Thyroid gland (tissue), 4 donors: ENCODE measurements at regions not wholly inside any gene's neighbourhood (a gene's known extent, or its start where the extent isn't known, plus 50 kb on each side); places are given as distances from the start of the nearest gene placed in this dataset.

Experiments used
- DNase-seq, 2 donors: peaks; one replicate each; pipeline ENCODE4 v3.0.0-alpha.2; 2019
- H3K27ac ChIP-seq, 3 donors: fragments of 200-600 bp; sonication (generic); 1 replicate in 2 of 3; 2 replicates in 1 of 3; pipeline ENCODE4 v1.5.1; 2016 to 2019; ENCODE audit warnings: mild to moderate bottlenecking in 1 of 3, moderate library complexity in 1 of 3
- H3K27me3 ChIP-seq: fragments of 200-600 bp; sonication (generic); one replicate; pipeline ENCODE4 v1.5.1; 2019
- H3K36me3 ChIP-seq, 2 donors: fragments of 200-600 bp; sonication (generic); one replicate each; pipeline ENCODE4 v1.5.1; 2016 to 2019
- H3K4me1 ChIP-seq, 2 donors: fragments of 200-600 bp; sonication (generic); one replicate each; pipeline ENCODE4 v1.5.1; 2017 to 2019
- H3K4me3 ChIP-seq, 3 donors: fragments of 200-600 bp; sonication (generic); replicated peaks in 1 of 3; 1 replicate in 2 of 3; 2 replicates in 1 of 3; pipeline ENCODE4 v1.5.1; 2016; ENCODE audit warnings: mild to moderate bottlenecking in 1 of 3
- H3K9me3 ChIP-seq: fragments of 200-600 bp; sonication (generic); one replicate; pipeline ENCODE4 v1.5.1; 2017
- POLR2A ChIP-seq, 2 donors: fragments of 450-650 bp; IDR thresholded peaks; one replicate each; pipeline ENCODE4 v1.6.1; 2017; ENCODE audit warnings: antibody characterized with exemption in 2 of 2, mild to moderate bottlenecking in 2 of 2, moderate library complexity in 1 of 2
- WGBS, 2 donors: methylation state at CpG; one replicate each; pipeline ENCODE4 v1.1.5; 2017; 5-methylcytosine and 5-hydroxymethylcytosine counted together
- intact Hi-C: fragments of 100-400 bp; cut with DNase I; formaldehyde crosslinking; loops from one replicate; pipeline ENCODE4 v1.15.1; 2023
- TF ChIP-seq, protein P1 (sequence below), 6 experiments: fragments of 200-600 bp in 3 of 6; fragments of 450-650 bp in 3 of 6; sonication (generic) in 3 of 6; IDR thresholded peaks; one replicate each; pipeline ENCODE4 v1.5.1; 2016 to 2019; ENCODE audit warnings: antibody characterized with exemption in 6 of 6, mild to moderate bottlenecking in 2 of 6, inconsistent platforms in 1 of 6, moderate library complexity in 1 of 6

DNA sequence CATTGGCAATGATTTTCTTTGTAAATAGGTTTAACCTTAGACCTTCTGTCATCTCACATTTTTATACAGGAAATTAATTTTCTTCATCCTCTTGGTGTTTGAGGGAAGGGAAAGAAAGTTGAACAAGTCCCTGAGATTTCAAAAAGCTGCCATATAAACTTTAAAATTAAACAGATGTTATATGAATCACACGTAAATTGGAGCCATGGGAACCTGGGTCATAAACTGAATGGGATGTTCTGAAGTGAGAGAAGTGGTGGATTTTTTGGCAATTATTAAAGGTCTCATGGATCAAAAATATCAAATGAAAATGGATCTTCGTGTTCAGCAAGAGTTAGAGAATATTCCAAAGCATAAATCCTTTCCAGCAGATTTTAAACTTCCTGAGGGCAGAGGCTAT is 242.2 kb downstream of the DMRT2 start:
- no peak for DNase-seq
- H3K4me3 ChIP-seq: no peak overlapping the region
- no peaks in the 10 kb centered on the region for H3K4me1 ChIP-seq
- H3K27ac ChIP-seq: no peak overlapping the region
- intact Hi-C loops: no loop called here
- 48 to 60% methylated on average over 2 of the region's 2 CpGs for WGBS, 2 donors
- no peaks in the 10 kb centered on the region for H3K36me3 ChIP-seq
- H3K27me3 ChIP-seq: no peaks in the 10 kb centered on the region
- TF ChIP-seq, protein P1, sequence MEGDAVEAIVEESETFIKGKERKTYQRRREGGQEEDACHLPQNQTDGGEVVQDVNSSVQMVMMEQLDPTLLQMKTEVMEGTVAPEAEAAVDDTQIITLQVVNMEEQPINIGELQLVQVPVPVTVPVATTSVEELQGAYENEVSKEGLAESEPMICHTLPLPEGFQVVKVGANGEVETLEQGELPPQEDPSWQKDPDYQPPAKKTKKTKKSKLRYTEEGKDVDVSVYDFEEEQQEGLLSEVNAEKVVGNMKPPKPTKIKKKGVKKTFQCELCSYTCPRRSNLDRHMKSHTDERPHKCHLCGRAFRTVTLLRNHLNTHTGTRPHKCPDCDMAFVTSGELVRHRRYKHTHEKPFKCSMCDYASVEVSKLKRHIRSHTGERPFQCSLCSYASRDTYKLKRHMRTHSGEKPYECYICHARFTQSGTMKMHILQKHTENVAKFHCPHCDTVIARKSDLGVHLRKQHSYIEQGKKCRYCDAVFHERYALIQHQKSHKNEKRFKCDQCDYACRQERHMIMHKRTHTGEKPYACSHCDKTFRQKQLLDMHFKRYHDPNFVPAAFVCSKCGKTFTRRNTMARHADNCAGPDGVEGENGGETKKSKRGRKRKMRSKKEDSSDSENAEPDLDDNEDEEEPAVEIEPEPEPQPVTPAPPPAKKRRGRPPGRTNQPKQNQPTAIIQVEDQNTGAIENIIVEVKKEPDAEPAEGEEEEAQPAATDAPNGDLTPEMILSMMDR (IDR thresholded peaks at IDR 0.05): no peak
- no peak for TF ChIP-seq POLR2A (IDR thresholded peaks at IDR 0.05)
- H3K9me3 ChIP-seq: no peaks in the 10 kb centered on the region

- H3K27me3 ChIP-seq: no peaks in the 10 kb centered on the region
- 54 to 85% methylated on average over 3 of the region's 3 CpGs for WGBS, 2 donors
- H3K36me3 ChIP-seq: no peaks in the 10 kb centered on the region
- intact Hi-C loops: no loop called here
- H3K27ac ChIP-seq: no peak overlapping the region
- no peak overlapping the region for H3K4me3 ChIP-seq
- no peaks in the 10 kb centered on the region for H3K9me3 ChIP-seq
- no peak for DNase-seq
- TF ChIP-seq, protein P1 (IDR thresholded peaks at IDR 0.05): no peak
- TF ChIP-seq POLR2A (IDR thresholded peaks at IDR 0.05): no peak
- H3K4me1 ChIP-seq: no peaks in the 10 kb centered on the region
Measured at GRCh38 chr9:1294641-1295258, 244.6 kb downstream of the DMRT2 start.

DNA sequence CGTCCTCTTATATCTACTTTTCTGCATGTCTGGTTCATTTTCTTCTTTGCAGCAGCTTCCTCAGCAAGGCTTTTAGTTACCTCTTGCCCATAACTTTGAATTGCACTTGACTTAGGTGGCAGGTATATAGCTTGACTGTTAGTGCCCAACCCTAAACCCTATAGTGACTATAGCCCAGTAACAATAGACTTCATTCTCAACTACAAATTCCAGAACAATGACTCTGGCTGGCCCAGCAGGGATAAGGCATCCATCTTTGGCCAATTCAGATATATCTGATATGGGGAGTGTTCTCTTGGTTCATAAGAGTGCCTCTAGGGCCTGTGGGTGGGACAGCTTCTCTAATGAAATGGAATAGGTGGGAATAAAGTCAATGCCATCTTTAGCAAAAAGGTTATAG is 246.2 kb downstream of the DMRT2 start:
- Histone ChIP-seq H3K36me3 (no peaks in the 10 kb centered on the region), H3K27me3 (no peaks in the 10 kb centered on the region), H3K4me1 (no peaks in the 10 kb centered on the region), H3K27ac (no peak overlapping the region), H3K9me3 (no peaks in the 10 kb centered on the region), H3K4me3 (no peak overlapping the region)
- no peak for DNase-seq
- TF ChIP-seq, protein P1 (IDR thresholded peaks at IDR 0.05): no peak
- TF ChIP-seq POLR2A (IDR thresholded peaks at IDR 0.05): no peak
- intact Hi-C loops: no loop called here
- 83 to 93% methylated on average over 1 of the region's 1 CpG for WGBS, 2 donors

DNA sequence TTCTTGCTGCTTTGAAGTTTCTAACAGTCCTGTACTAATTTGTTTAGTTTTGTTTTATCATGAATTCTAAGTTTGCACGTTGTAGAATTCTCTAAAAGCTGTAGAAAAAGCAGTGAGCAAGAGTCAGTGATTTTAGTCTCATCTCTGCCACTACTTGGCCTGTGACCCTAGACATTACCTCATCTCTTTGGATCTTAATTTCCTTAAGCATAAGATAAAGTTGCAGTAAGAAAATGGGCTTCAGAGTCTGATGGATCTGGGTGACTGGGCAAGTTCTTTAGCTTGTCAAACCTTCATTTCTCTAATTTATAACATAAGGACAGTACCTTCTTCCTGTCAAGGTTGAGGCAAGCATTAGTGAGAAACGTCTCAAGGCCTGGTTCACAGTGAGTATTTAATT is 247.9 kb downstream of the DMRT2 start:
- Histone ChIP-seq H3K4me3 (no peak overlapping the region), H3K27ac (no peak overlapping the region), H3K9me3 (no peaks in the 10 kb centered on the region), H3K4me1 (no peaks in the 10 kb centered on the region), H3K27me3 (no peaks in the 10 kb centered on the region), H3K36me3 (no peaks in the 10 kb centered on the region)
- no peak for DNase-seq
- 18 to 23% methylated on average over 2 of the region's 2 CpGs for WGBS, 2 donors
- no peak for TF ChIP-seq POLR2A (IDR thresholded peaks at IDR 0.05)
- TF ChIP-seq, protein P1 (IDR thresholded peaks at IDR 0.05): no peak
- intact Hi-C loops: no loop called here

- TF ChIP-seq, protein P1 (IDR thresholded peaks at IDR 0.05): no peak
- no peak for TF ChIP-seq POLR2A (IDR thresholded peaks at IDR 0.05)
- Histone ChIP-seq H3K27me3 (no peaks in the 10 kb centered on the region), H3K4me1 (no peaks in the 10 kb centered on the region), H3K4me3 (no peak overlapping the region), H3K27ac (no peak overlapping the region), H3K36me3 (no peaks in the 10 kb centered on the region), H3K9me3 (no peaks in the 10 kb centered on the region)
- WGBS, 2 donors: 0% methylated on average over 1 of the region's 1 CpG
- no peak for DNase-seq
- intact Hi-C loops: no loop called here
Measured at GRCh38 chr9:1300941-1301340, 250.8 kb downstream of the DMRT2 start.
